Omental fat pad (tissue), 3 donors: ENCODE measurements at regions not wholly inside any gene's neighbourhood (a gene's known extent, or its start where the extent isn't known, plus 50 kb on each side); places are given as distances from the start of the nearest gene placed in this dataset. TPM values are rescaled to one million over a fixed set of nuclear protein-coding genes. Genes with fewer than 3 reads are reported as not detected.

Experiments
- ATAC-seq: fragments of 150-250 bp; one replicate; pipeline ENCODE4 v1.9.1; 2016; ENCODE audit warnings: mild to moderate bottlenecking, moderate library complexity; ENCODE audit not compliant: low FRiP score
- DNase-seq: peaks from one replicate; pipeline ENCODE4 v3.0.0-alpha.2; 2019; ENCODE audit warnings: low spot score
- small RNA-seq: library from RNA; depleted of rRNA; stranded (forward); fragments of <200 nt; gene quantifications from one replicate; pipeline ENCODE3, GENCODE V24; 2016
- TF ChIP-seq, protein P1 (sequence below), 3 donors: fragments of 450-650 bp; IDR thresholded peaks; one replicate each; pipeline ENCODE4 v1.5.1; 2016 to 2017; ENCODE audit warnings: antibody characterized with exemption in 3 of 3, mild to moderate bottlenecking in 3 of 3, moderate library complexity in 2 of 3

DNA sequence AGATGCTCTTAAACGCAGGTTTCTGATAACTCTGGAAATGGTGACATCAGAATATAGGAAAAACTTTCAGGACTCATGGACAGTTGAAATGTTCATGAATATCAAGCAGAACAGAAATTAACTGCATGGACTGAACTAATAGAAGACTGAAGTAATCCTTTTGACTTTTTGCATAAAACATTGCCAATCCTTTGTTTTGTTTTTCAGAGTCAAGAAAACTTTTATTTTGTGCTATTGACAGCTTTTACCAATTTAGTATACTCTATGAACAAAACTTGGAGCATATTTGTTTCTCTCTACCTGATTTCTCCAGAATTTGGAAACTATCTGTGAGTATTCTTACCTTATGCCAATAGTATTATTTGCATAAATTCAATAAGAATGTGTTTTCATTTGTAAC, 61.2 kb upstream of the HMX1 start:
- TF ChIP-seq, protein P1, sequence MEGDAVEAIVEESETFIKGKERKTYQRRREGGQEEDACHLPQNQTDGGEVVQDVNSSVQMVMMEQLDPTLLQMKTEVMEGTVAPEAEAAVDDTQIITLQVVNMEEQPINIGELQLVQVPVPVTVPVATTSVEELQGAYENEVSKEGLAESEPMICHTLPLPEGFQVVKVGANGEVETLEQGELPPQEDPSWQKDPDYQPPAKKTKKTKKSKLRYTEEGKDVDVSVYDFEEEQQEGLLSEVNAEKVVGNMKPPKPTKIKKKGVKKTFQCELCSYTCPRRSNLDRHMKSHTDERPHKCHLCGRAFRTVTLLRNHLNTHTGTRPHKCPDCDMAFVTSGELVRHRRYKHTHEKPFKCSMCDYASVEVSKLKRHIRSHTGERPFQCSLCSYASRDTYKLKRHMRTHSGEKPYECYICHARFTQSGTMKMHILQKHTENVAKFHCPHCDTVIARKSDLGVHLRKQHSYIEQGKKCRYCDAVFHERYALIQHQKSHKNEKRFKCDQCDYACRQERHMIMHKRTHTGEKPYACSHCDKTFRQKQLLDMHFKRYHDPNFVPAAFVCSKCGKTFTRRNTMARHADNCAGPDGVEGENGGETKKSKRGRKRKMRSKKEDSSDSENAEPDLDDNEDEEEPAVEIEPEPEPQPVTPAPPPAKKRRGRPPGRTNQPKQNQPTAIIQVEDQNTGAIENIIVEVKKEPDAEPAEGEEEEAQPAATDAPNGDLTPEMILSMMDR (IDR thresholded peaks at IDR 0.05) = no peak

DNA sequence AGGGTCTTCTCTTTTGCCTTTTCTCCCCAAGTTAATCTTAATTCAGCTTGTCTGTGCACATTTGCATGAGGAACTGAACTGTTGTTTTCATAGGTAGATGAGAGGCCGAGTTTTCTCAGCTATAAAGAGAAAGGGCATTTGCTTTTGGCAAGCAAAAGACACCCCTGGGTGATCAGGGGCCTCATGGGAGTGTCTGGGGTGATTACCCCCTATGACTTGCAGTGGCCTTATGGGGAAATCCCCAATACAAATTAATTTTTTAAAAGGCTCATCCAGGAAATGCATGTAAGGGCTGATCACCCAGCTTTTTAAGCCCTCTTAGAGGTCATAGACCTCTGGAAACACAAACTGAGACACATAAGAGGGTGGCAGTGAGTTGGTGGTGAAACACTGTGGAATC, 56.4 kb upstream of the HMX1 start:
- DNase-seq = no peak
- TF ChIP-seq, protein P1 (IDR thresholded peaks at IDR 0.05) = no peak
- ATAC-seq = no peak

More for the DNA sequence above, 61.2 kb upstream of the HMX1 start:
- ATAC-seq (no peak), DNase-seq (no peak)

DNA sequence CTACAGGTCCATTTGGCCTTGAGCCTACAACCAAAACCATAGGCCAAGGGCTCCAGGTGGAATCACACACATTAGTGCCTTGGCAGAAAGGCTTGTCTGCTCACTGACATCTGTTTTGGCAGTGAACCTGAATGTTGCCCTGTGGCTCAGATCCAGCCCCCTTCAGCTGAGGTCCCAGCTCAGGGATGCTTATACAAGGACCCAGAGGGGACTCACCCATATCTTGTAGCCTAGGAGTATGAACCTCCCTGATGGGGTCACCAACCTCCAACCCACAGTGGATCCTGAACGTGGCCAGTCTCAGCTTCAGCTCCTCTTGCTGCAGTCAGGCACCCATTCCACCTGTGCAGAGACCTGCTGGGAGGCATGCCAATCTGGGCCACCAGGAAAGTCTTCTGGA, 50.8 kb upstream of the HMX1 start:
- ATAC-seq (no peak), DNase-seq (no peak)
- TF ChIP-seq, protein P1 (IDR thresholded peaks at IDR 0.05) = no peak

DNA sequence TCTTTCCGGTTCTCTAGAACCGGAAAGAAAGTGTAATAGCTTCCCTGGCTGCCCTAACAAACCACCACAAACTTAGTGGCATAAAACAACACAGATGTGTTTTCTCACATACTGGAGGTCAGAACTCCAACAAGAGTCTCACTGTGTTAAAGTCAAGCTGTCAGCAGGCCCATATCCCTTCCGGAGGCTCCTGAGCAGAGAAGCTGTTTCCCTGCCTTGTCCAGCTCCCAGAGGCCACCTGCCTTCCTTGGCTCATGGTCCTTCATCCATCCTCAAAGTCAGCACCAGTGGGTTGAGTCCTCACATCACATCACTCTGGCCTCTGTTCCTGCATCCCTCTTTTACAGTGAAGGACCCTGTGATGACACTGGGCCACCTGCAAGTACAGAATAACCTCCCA, 49.8 kb upstream of the HMX1 start:
- ATAC-seq (no peak), DNase-seq (no peak)
- TF ChIP-seq, protein P1 (IDR thresholded peaks at IDR 0.05) = no peak

Small RNAs in the stretch of these regions (small RNA-seq; reads per million reads assigned to genes)
- gene SNRPCP16 = not detected
